NCI-H2196 treated with DMSO at 0.1 percent for 48 hours (cell line): ENCODE measurements at regions not wholly inside any gene's neighbourhood (a gene's known extent, or its start where the extent isn't known, plus 50 kb on each side); places are given as distances from the start of the nearest gene placed in this dataset.
"Not testable (repeated sequence)": the region's sequence is repeated elsewhere in the genome, so short reads cannot be mapped to it uniquely, and the experiment has no call there.

Experiments used
- DNase-seq: peaks from one replicate; lab custom pipeline; 2025; ENCODE audit not compliant: unreplicated experiment; lab: John Stamatoyannopoulos, UW

DNA sequence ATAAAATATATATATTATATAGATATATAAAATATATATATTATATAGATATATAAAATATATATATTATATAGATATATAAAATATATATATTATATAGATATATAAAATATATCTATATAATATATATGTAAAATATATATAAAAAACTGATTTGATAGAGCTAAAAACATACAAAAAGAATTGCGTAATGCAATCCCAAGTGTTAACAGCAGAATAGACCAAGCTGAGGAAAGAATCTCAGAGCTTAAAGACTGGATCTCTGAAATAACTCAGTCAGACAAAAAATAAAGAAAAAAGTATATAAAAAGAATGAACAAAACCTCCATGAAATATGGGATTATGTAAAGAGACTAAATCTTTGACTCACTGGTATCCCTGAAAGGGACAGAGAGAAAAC, 112.8 kb upstream of the GCFC2 start:
- not testable (repeated sequence) for DNase-seq

DNA sequence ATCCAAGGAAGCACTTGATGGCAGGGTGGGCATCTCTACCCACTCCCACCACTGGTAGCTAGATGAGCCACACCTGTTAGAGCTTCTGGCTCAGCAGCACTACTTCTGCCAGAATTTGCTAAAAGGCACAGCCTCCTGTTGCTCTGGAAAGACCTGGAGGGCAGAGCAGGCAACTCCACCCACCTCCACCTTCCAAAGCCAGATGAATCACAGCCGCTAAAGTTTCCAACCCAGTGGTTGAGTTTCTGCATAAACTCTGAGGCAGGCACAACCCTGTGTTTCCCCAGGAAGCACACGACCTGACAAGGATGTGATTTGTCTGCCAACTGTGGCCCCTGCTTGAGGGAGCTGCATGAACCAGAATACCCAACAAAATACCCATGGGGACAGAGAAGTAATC, 111.6 kb upstream of the GCFC2 start:
- no peak for DNase-seq

DNA sequence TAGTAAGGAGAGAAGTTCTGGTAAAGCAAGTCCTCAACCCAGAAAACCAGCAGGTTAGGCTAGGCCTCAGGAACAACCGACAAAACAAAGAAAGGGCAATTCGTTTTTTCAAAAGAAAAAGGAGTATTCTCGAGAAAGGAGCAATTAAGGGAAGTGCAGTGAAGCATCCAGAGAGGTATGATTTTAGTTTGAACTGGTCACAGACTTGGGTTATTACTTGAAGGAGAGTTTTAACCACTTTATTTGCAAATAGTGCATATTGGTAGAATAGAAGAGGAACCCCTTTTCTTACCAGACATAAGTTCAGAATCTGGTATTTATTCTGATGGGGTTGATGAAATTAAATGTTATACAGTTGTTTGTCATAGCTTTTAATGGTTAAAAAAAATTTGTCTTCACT, 110.0 kb upstream of the GCFC2 start:
- no peak for DNase-seq

DNA sequence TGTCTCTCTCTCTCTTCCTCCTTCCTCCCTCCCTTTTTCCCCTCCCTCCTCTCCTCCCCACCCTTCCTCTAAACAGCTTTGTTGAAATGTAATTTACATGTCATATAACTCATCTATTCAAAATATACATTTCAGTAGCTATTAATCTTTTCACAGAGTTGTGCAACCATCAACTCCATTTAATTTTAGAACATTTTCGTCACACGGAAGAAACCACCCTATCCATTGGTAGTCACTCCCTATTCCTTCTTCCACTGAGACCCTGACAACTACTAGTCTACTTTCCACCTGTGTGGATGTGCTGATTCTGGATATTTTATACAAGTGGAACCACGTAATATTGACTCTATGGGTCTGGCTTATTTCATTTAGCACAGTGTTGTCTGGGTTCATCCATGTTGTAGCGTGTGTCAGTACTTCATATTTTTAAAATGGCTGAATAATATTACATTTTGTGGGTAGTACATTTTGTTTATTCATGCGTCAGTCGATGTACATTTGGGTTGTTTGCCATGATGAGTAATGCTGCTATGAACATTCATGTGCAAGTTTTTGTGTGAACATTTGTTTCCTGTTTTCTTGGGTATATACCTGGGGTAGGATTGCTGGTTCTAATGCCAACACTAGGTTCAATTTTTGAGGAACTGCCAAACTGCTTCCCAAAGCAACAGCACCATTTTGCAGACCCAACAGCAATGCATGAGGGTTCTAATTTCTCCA, 100.1 kb upstream of the GCFC2 start:
- DNase-seq, result no peak

DNA sequence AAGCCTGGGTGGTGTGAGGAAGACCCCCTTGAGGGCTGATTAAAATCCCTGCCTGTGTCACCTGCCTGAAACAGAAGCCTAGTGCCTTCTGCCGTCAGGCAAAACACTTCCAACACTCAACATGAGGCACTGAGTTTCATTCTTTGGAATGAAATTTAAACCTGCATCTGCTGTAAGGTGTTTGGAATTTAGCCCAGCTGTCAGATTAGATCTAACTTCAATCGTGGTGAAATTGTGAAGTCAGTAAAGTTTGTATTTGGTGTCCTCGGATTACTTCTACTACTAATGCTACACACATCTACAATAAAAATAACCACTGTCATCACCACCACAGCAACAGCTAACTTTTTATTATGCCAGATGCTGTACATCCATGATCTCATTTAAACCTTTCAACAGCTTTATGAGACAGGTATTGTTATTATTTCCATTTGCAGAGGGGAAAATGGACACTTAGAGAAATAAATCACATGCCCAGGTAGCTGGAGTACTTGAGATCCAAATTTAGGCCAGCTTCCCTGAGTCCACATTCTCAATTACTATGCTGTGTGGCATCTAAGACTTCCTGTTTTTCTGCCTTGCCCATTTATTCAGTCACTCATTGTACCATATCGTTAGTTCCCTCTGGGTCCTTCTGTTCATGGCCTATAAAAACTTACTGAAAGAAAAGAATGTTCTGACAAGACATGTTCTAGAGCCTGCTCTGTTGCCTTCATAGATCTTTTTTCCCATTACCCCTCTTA, 98.2 kb upstream of the GCFC2 start:
- DNase-seq, result no peak

DNA sequence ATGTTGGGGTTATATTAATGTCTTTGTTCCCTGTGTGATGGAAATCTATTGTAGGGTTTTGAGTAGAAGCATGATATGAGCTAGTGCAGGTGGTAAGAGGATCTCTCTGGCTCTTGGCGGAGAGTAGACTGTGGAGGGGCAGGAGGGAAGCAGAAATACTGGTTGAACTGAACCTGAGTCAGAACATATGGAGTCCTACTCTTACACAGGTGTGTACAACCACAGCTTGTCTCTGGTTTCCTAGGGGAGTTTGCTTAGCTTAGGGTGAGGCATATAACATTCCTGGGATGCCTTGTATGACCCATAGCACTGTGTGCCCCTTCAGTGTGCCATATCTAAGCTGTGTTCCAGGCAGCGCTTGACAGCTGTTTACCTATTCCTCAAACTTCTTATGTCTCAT, 97.3 kb upstream of the GCFC2 start:
- no peak for DNase-seq

DNA sequence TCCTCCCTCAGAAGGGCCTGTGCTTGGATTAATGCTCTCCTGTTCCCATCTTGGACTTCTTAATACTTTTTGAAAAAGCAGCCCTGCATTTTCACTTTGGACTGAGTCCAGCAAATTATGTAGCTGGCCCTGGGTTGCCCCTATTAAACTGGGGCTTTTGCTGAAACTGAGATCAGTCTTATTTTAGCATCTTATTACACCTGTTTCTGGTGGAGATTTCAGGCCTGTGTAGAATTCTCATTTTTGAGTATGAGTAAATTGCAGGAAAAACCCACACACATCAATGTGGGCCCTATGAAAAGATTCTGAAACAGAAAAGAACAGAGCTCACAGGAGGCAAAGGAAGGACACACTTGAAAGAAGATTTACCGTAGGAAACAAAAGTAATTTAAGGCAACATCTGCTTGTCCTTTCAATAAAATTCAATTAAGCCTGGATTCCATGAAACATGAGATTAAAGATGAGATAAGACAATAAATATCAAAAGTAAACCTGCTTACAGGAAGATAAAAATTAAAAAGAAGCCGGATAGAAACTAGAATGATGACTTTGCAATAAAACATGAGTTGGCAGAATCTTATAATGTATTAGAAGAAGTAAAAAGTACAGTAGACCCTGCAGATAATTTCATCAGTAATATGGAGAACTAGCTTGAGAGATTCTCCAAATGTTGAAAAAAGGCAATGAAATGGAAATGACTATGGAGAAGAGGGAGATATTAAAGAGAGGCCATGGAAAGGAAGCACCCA, 90.7 kb upstream of the GCFC2 start:
- no peak for DNase-seq

DNA sequence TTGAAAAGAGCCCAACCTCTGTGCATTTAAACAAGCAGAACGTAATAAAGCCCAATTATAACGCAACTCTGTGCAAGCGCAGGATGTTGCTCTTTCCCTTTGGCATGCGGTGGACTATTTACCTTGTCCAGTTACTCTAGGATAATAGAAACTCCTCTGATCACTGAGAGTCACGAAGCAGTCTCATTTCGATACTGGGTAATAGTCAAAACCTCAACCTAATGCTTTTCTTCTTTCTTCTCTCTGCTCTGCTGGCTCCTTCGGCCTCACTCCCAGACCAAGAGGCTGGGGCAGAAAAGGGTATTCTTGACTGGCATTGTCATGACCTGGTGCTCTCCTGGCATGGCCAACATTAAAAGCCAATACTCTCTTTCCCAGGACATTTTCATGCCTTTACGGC, 89.7 kb upstream of the GCFC2 start:
- DNase-seq, result no peak

DNA sequence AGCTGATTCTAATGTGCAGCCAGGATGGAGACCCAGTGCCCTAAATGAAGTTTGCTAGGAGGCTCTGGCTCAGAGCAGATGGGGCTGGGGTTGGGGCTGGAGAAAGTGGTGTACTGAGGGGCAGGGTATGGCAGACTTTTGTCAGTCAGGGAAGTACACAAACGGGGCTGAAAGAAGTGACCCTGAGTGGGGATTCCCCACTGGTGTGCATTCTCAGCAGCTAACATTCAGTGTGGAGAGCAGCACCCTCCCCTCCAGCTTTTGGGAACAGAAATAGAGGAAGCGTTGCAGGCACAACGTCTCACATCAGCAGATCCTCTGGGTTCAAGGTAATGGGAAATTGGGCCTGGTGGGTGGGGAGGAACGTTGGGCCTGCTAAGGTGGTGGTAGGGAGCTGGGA, 89.1 kb upstream of the GCFC2 start:
- DNase-seq, result no peak

DNA sequence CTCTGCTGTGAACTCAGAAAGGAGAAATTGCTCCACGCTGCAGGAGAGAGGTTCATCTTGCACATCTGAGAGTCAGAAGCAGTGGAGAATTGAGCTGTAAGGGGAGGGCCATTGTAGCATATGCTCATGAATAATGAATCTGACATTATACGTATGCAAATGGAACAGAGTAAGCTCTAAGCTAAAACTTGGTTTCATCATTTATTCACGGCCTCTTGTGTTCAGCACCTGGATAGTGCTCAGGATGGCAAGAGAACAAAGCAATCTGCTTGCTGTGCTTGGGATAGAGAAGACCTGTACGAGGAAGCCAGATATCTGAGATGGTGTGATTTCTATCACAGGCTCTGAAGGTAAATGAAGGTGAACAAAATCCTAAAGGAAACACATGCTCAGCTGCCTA, 87.9 kb upstream of the GCFC2 start:
- no peak for DNase-seq

DNA sequence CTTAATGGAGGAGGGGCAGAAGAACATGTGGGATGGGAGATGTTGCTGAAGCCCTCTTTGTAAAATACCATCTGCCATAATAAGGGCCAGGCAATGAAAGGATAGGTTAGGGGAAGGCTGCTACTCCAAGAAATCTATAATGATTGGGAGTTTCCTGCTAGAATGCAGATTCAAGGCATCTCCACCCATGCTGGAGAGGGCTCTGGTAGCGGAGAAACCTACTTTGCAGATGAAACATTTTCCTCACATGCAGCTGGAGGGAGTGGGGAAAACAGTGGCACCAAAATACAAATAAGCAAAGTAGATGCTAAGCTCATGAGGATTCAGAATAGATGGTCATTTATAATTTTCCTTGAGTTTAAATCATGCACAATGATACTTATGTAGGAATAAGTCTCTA, 82.3 kb upstream of the GCFC2 start:
- no peak for DNase-seq

DNA sequence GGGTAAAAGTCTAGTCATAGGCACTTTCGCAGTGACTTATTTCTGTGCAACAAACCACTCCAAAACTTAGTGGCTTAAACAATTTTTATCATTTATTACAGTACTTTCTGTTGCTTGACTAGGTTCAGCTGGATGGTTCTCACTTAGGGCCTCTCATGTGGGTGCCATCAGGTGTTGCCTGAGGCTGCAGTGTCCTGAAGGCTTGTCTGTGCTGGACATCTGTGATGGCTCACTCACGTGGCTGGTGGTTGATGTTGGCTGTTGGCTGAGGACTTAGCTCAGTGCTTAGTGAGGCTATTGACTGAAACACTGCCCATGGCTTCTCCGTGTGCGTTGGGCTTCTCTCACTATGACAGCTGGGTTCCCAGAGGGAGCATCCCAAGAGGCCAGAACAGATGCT, 81.4 kb upstream of the GCFC2 start:
- no peak for DNase-seq

DNA sequence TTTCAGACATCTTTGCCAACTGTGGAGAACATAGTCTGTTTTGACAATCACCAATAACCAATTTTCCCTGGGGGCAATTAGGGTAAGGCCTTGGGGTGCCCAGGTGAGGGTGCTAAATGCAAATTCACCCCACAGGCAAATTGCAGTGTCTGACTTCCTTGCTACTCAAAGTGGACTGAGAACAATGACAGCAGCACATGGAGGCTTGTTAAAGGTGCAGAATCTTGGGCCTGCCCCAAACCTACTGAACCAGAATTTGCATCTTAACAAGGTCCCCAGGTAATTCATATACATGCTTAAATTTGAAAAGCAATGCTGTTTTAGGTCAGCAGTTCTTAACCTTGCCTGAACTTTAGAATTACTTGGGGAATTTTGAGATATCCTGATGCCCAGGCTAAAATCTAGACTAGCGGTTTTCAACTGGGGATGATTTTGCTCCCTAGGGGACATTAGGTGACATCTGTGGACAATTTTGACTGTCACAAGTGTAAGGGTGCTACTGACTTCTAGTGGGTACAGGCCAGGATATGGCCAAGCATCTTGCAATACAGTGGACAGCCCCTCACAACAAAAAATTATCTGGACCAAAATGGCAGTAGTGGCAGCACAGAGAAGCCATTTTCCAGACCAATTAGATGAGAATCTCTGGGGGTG, 80.2 kb upstream of the GCFC2 start:
- DNase-seq, result no peak

DNA sequence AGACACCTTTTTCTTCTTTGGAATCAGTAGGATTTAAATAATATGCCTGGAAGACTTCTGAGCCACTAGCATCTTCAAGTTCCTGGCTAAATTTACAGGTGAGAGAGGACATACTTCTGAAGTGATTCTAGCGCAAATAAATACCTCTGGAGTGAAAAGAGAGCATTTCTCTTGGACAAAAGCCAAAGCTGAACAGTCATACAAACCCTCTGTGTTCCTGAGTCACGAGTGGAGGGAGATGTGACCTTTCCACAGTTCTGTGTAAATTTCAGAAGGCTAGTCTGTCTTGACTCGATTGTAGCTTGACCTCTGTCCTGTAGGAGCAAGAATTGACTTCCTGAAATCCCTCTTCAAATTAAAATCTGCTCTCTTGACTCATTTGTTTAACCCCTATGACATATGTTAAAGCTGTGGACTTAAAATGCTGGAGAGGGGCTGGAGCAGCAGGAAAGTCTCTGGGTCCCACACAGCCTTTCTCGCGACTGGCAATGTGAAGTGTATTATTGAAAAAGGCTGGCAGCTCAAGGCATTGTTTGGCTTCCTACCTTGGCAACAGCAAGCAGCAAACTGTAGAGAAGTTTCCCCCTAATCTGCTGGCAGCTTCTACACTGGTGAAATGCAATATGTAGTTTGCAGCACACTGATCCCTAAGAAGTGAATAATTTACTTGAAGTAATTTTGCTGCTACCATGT, 79.6 kb upstream of the GCFC2 start:
- DNase-seq, result no peak

DNA sequence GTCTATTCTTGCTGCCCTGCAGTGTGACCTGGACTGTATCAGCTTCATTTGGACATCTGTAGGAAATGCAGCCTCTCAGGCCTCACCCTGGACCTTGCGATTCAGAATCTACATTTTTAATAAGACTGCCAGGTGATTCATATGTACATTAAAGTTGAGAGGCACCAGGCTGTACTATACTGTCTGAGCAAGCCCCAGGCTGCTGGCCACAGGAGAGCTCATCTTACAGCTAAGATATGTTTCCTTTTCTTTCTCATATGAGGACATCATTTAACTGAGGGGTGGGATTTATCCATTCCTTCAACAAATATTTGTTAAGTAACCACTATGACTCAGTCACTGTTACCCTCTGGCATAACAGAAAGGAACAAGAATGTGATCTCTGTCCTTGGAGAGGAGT, 78.2 kb upstream of the GCFC2 start:
- no peak for DNase-seq

DNA sequence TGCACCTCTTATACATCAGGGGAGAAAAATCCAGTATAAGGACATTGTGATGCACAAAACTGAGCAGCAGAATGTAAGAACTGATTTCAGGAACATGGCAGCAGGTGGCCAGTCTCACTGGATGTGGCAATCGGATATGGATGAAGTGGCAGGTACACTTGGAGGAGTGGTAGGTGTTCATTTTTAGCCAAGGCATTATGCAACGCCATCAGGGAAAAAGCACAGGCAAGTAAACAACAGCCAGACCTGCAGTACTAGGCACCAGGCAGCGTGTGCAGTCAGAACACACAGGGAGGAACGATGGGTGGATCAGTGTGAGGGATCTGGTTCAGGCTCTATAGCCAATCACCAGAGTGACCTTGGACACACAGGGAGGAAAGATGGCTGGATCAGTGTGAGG, 77.4 kb upstream of the GCFC2 start:
- no peak for DNase-seq

DNA sequence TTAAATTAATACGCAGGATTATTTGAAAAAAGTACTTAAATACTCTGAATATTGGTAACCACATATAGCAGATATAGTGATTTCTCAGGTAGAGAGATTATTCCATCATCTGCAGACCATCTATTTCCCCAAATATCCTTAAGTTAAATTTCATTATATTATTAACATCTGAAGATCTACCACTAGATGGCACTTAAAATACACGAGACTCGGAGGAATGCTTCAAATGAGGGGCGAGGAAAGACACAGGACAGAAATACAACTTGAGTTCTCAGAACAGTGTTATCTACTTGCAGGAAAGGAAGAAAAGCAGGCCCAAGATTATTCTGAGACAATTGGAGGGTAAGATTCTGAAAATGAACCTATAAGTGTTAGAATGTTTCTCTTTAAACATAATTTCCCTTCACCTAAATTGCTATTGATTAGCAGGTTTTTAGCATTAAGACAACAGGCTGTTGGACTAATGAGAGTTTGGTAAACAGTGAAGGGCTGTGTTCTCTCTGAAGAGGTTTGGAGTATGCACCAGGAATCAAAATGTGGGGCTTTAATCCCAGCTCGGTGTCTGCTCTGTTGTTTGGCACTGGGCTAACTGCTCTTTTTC, 76.9 kb upstream of the GCFC2 start:
- no peak for DNase-seq

DNA sequence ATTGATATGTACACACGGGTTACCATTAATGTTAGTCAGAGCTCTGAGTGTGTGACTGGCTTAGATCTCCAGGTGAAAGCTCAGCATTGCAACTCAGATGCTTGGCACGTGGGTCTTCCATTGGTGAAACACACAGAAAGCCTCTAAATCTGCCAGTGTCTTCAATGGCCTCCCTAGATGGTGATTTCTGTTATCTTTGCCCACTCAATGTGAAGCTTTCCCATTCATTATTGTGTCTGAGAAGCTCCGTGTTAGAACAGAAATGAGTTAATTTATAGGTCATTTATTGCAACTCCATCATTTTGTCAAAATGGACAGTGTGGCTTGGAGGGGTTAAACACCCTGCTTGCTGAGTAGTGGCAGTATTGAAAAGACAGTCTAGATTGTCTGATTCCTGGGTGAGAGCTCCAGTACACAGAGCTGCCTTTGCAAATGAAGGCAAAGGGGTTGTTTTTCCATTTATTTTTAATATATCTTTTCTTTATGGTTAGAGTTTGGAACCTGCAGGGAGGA, 64.7 kb upstream of the GCFC2 start:
- no peak for DNase-seq

DNA sequence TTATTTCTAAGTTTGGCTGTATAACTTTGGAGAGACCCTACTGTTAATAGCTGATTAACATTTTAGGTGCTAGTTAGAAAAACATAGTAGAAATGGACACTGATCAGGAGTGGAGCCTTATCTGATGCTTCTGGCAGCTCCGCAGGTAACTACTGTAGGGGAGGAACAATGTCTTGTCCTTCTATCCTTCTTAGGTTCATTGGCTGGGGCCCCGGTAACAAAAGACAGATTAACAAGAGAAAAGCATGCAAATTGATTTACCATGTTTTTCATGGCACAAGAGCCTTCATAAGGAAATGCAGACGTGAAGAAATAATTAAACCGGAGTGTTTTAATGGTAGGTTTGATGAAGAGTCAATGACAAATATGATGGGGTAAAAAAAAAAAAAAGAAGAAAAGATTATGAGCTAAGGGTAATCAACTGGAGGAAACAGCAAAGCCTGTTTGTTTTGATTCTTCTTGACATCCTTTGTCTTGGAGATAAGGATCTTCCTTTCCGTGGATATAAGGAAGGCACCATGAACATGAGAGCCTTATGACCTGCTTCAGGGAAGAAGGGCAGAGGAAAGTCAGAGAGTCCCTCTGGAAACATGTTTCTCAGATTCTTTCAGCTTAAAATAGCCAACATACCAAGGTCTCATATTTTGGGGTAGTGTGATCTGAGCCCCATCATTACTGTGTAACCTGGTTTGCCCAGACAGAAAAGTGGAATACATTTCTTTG, 62.4 kb upstream of the GCFC2 start:
- no peak for DNase-seq

DNA sequence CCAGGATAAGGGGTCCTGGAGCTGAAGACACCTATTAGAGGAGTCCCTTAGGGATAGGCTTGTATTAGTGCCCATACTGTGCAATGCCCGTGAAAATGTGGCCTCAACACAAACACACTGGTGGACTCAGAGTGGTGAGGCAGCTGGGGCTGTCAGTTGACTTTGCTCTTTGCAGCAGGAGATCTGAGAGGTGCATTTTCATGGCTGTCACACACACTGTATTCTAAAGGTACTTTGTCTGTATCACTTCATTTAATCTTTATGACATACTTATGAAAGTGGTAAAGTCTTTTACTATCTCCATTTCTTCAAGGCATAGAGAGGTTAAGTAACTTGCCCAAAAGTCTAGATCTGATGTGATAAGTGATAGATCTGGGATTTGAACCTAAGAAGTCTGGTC, 55.1 kb upstream of the GCFC2 start:
- DNase-seq, result no peak
